GM11168 (cell line): ENCODE measurements at regions not wholly inside any gene's neighbourhood (a gene's known extent, or its start where the extent isn't known, plus 50 kb on each side); places are given as distances from the start of the nearest gene placed in this dataset.
"Not testable (repeated sequence)": the region's sequence is repeated elsewhere in the genome, so short reads cannot be mapped to it uniquely, and the experiment has no call there.

Source experiments
- in situ Hi-C: fragments of 300-500 bp; cut with MboI; formaldehyde crosslinking; loops from one replicate; pipeline ENCODE4 v1.12.0; 2022; ENCODE audit warnings: low sequenced_read_pairs; ENCODE audit not compliant: unreplicated experiment

DNA sequence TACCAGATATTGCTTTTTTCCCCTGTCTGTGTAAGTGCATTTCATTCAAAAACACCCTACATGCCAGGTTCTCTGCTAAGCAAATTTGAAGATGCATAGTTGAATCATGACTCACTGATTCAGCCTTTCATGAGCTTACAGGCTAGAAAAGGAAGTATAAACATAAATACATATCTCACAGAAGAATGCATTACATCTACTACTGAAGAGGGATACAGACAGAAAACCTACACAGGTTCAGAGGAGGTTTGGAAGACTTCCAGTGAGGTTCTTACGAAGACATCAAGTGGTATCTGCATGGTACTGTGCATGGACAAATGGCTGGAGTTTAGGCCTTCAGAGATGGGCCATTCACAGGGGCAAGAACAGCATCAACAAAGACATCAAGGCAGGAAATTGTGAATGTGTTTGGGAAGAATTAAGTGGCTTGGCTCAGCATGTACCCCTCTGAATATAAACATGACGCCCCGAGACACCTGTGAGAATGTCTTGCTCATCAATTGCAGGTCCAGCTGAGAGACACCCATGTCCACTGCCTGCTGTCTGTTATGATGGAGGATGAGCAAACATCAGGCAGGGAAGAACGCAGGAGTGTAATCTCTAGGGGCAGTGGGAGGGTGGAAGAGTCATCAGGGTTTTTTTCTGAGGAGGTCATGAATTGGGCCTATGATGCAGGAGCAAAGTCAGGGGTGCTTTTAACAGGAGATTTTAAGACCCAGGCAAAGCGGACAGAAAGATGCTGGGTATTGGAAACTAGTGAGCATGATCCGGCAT lies 105.1 kb upstream of the GALNT15 start:
- in situ Hi-C loops: no loop called here

DNA sequence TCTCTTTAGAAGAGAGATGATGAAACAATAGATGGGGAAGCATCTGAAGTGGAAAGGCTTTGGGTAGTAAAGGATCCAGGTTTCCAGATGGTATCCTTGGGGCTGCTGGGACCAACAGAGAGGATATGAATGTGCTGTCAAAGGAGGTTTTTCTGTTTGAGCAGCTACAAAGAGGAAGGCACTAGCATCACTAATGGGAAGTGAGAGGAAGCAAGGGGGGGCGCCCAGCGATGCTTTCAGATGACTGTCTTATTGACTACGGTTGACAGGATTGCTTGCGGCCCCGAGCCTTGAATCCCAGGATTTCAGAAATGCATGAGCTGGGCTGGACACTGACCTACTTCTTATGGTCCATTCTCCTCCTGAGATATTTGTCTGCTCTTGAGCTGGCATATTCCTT lies 103.8 kb upstream of the GALNT15 start:
- in situ Hi-C loops: no loop called here

DNA sequence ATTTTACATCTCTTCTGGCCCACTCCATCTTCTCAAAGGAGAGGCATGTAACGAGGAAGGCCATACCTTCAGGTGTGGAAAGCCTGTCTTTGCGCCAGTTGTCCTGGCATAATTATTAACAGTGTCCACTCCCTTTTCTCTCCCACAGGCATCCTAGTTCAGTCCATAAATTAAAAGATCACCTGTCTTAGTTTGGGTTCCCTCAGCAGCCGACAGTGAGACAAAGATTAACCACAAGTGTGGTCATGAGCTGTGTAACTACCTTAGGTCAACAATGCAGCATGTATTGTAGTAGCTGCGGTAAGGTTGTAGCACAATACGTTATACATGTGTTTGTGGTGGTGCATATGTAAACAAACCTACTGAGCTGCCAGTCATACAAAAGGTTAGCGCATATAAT lies 103.3 kb upstream of the GALNT15 start:
- in situ Hi-C loops: no loop called here

DNA sequence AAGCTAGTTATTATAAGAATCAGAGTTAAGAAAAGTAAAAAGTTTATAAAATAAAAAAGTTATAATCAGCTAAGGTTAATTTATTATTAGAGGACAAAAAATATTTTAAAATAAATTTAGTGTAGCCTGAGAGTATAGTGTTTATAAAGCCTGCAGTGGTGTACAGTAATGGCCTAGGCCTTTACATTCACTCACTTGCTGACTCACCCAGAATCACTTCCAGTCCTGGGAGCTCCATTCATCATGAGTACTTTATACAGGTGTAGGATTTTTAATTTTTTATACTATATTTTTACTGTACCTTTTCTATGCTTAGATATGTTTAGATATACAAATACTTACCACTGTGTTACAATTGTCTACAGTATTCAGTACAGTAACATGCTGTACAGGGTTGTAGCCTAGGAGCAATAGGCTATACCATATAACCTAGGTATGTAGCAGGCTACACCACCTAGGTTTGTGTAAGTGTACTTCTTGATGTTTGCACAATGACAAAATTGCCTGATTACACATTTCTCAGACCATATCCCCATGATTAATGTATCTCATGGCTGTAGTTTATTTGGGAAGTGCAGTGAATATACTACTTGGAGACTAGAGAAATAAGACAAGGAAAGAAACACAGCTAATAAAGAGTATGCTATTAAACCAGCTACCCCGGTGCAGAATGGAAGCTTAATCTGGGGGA lies 101.9 kb upstream of the GALNT15 start:
- in situ Hi-C loops: no loop called here

DNA sequence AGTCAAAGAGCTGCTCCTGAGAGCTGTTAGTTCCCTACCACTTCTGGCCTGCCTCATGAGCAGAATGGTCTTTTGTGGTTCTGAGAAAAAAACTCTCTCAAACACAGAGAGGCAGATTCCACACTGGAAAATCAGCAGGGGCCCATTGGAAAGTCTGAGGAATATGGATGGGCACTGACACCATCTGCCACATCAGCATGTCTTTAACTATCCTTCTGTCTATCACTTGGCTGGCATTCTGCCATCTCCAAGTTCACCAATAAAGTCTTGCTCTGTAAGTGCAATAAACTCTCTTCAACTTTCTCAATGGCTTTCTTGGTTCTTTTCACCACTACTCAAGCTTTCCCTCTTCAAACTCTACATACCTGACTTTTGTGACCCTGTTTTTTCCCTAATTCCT lies 101.3 kb upstream of the GALNT15 start:
- in situ Hi-C loops: no loop called here

DNA sequence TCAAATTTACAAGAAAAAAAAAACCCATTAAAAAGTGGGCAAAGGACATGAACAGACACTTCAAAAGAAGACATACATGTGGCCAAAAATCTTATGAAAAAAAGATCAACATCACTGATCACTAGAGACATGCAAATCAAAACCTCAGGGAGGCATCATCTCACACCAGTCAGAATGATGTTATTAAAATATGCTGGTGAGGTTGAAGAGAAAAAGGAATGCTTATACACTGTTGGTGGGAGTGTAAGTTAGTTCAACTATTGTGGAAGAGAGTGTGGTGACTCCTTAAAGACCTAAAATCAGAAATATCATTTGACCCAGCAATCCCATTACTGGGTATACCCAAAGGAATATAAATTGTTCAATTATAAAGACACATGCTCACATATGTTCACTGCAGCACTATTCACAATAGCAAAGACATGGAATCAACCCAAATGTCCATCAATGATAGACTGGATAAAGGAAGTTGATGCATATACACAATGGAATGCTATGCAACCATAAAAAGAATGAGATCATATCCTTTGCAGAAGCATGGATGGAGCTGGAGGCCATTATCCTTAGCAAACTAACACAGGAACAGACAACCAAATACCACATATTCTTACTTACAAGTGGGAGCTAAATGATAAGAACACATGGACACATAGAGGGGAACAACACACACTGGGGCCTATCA lies 100.3 kb upstream of the GALNT15 start:
- in situ Hi-C loops: not testable (repeated sequence)

DNA sequence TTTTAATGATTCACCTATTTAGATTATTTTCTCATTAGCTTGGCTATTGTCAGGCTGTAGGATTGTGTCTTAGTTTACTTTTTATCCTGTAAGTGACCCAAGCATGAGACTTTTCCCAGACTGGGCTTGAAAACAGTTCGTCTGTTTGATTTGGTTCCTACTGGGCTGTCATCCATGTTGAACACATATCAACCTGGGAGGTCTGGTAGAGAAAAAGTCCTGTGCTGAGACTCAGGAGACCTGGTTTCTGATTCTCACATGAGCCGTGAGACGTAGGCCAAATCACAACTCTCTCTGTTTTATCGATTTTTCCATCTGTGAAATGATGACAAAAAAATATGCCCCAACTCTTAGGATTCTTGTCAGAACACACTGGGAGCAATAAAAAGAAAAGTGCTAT lies 98.8 kb upstream of the GALNT15 start:
- in situ Hi-C loops: no loop called here

DNA sequence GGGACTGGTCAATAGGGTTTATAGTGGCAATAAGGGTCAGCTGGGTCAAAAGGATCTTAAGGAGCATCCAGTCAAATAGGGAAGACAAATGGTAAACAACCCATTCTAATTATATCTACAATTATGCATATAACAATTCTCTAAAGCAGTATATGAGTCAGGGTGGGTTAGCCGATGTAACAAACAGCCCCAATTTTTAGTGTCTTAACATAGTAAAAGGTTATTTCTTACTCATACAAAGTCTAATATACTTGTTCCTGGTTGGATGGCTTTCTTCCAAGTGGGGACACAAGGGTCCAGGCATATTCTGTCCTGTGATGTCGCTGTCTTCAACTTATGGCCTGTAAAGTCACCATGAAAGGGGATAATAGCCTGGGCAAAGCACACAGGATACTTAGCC lies 97.9 kb upstream of the GALNT15 start:
- in situ Hi-C loops: no loop called here

DNA sequence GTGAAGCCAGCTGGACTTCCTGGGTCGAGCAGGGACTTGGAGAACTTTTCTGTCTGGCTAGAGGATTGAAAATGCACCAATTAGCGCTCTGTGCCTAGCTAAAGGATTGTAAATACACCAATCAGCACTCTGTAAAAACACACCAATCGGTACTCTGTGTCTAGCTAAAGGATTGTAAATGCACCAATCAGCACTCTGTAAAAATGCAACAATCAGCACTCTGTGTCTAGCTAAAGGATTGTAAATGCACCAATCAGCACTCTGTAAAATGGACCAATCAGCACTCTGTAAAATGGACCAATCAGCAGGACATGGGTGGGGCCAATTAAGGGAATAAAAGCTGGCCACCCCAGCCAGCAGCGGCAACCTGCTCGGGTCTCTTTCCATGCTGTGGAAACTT lies 97.3 kb upstream of the GALNT15 start:
- in situ Hi-C loops: not testable (repeated sequence)

DNA sequence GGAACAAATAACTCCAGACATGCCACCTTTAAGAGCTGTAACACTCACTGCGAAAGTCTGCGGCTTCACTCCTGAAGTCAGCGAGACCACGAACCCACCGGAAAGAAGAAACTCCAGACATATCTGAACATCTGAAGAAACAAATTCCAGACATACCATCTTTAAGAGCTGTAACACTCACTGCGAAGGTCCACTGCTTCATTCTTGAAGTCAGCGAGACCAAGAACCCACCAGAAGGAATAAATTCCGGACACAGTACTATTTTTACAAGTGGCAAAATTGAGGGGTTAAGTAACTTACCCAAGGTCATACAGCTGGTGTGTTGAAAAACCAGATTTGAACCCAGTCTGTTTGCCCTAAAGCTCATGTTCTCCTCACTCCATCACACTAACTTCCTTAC lies 96.8 kb upstream of the GALNT15 start:
- in situ Hi-C loops: not testable (repeated sequence)

DNA sequence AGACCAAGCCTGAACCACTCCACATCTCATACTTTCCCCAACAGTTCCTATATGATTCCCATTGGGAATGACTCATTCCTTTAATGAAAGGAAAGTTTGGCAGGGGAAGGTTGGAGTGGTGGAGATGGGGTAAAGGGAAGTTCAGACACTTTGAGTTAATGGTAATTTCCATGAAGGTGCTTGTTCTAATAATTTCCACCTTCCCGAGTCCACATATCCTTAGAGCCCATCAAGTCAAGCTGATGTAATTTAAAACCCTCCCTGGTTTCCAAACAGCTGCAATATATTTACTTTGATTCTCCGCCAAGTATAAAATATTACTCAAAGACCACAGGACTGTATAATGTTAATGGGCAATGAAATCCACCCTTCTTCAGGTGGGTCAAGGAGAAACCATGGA lies 95.0 kb upstream of the GALNT15 start:
- in situ Hi-C loops: no loop called here

DNA sequence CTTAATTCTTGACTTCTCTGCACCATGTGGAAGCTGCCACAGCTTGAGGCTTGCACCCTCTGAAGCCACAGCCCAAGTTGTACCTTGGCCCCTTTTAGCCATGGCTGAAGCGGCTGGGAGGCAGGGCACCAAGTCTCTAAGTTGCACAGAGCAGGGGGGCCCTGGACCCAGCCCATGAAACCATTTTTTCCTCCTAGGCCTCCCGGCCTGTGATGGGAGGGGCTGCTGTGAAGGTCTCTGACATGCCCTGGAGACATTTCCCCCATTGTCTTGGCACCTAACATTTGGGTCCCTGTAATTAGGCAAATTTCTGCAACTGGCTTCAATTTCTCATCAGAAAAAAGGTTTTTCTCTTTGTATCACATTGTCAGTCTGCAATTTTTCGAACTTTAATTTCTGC lies 92.8 kb upstream of the GALNT15 start:
- in situ Hi-C loops: no loop called here

DNA sequence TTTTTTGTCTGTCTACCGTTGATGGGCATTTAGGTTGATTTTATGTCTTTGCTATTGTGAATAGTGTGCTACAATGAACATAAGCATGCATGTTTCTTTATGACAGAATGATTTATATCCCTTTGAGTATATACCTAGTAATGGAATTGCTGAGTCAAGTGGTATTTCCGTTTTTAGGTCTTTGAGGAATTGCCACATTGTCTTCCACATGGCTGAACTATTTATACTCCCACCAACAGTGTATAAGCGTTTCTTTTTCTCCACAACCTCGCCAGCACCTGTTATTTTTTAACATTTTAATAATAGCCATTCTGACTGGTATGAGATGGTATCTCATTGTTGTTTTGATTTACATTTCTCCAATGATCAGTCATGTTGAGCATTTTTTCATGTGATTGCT lies 89.6 kb upstream of the GALNT15 start:
- in situ Hi-C loops: no loop called here

DNA sequence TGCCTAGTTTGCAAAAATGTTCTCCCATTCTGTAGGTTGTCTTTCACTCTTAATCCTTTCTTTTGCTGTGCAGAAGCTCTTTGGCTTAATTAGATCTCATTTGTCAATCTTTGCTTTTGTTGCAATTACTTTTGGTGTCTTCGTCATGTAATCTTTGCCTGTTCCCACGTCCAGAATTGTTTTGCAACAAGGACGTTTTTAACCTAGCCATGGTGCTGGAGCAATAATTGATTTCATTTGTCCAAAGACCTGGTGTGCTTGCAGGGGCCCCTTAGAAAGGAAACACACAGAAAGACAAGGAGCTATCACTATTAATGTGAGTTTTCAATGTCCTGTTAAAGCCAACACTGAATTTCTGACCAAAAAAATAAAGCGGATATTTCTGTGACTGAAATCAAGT lies 89.1 kb upstream of the GALNT15 start:
- in situ Hi-C loops: no loop called here

DNA sequence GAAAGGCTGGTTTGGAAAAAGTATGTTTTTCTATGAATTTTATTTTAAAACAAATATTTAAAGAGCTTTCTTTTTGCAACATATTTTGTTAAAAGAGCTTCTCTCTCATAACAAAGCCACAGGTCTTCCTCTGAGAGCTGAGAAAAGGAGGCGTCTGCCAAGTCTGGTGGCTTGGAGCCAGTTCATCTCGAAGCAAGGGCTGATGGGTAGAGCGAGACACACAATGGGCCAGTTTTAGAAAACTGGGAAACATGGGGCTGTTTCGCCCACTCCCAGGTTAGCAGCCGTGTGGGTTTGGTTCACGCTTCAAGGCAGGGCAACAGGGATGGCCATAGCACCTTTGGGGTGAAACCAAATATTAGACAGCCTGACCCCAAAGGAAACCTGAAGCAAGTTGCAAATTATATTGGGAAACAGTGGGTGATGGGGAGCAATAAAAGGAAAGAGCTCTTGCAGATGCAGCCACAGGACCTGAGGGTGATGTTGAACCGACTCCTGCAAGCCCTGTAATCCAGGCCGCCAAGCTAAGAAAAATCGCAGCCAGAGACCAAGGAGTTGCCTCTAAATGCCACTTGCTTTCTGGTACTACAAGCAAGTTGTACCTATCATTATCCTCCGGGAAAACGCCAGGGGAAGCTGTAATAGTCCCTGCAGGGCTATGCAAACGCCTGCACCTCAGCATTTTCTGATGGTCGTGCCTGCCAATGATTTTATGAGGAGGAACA lies 88.4 kb upstream of the GALNT15 start:
- in situ Hi-C loops: no loop called here

DNA sequence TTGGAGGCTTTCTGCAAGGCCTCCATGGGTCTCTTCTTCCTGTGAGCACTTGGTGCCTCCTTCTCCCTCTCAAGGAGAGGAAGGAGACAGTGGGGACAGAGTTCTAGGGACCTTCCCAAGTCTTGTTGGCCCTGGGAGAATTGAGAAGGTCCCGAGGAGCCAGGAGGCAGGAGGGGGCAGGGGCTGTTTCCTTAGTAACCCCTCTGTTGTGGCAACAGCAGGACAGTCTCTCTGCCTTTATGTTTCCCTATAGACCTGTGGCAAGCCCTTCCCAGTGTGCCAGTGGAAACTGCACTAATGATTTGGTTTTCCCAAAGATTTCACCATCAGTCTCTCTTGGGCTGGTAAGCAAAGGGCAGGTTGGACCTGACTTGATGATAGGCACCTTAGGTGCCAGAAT lies 87.8 kb upstream of the GALNT15 start:
- in situ Hi-C loops: no loop called here

DNA sequence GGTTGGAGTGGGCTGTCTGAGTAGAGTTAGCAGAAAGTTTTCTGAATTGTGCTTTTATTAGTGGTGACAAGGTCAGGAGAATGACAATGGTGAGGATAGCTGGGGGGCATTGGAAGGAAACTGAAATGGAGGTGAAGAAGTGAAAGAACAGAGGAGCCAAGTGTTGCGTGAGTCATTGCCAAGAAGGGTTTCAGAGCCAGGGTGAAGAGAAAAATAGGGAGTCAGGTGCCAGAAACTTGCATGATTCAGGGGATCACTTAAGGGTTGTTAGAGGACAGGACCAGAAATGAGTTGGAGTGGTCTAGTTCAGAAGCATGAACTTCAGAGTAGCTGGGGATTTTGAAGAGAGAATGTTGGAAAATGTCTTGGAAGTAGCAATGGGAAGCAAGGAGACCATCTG lies 86.0 kb upstream of the GALNT15 start:
- in situ Hi-C loops: no loop called here

DNA sequence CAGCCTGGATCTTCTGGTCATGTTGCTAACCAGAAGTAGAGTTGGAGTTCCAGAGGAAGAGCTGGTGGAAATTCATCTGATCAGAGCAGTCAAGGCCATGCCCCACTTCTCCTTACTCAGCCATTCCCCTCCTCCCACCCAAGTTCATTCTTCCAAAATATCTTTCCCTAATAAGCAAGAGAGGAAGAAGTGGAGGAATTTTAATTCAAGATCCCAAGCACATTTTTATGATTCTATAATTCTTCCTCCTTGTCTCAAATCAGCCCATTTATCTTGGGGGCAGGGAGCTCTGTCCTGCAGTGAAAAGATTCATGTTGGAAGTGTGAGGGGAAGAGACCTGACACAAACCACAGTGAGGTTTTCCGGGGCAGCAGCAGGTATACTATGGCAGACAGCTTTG lies 85.0 kb upstream of the GALNT15 start:
- in situ Hi-C loops: no loop called here

DNA sequence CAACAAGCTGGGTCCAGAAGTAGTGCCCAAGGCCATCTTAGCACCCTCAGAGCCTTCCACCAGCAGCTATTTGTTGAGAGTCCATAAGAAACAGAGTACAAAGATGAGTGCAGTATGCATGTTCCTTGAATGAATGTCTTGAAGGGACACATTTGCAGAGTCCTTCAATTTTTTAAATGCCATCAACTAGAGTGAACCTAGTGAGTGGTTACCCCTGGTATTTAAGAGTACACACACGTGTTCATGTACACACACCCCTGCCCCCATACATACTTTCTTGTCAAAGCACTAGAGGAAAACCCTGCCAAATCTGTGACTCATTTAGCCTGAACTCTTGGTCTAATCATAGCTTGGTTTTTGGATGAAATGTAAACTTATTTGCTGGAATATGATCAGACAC lies 84.5 kb upstream of the GALNT15 start:
- in situ Hi-C loops: no loop called here

DNA sequence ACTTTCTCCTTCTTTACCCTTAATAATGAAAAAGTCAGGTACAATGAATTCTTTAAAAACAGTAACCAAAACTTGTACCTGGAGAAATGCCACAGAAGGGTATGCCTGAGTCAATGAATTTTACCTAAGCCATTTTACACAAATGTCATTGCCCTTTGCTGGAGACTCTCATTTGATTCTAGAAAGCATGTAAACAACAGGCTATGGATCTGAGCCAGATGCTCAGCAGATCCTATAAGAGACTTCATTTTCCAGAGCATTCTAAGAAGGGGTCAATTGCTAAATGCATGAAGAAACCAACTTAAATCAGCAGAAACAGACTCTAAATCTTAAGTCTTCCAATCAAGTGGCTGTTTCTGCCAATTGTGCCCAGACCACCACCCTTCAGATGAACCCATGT lies 83.8 kb upstream of the GALNT15 start:
- in situ Hi-C loops: no loop called here

DNA sequence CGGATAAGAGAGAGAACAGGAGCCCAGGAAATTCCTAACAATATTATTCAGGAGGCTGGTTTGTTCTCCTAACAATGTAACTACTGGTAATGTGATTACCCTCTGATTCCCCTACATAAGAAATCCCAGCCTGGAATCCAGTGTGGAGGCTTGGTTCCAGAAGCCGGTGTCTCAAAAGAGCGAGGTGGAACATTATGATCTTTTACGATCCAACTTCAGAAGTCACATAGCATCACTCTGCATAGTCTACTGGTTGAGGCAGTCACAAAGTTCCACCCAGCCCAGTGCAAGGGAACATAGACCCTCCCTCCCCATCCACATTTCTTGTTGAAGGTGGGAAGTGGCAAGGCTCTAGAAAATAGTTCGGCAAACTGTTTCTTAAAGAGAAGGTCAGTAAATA lies 81.6 kb upstream of the GALNT15 start:
- in situ Hi-C loops: no loop called here
